ENCODE measurements at regions not wholly inside any gene's neighbourhood (a gene's known extent, or its start where the extent isn't known, plus 50 kb on each side); places are given as distances from the start of the nearest gene placed in this dataset.
A peak's percentile ranks its signal among the peaks of the same experiment; 100 is the strongest.

- TF ChIP-seq, protein P1, sequence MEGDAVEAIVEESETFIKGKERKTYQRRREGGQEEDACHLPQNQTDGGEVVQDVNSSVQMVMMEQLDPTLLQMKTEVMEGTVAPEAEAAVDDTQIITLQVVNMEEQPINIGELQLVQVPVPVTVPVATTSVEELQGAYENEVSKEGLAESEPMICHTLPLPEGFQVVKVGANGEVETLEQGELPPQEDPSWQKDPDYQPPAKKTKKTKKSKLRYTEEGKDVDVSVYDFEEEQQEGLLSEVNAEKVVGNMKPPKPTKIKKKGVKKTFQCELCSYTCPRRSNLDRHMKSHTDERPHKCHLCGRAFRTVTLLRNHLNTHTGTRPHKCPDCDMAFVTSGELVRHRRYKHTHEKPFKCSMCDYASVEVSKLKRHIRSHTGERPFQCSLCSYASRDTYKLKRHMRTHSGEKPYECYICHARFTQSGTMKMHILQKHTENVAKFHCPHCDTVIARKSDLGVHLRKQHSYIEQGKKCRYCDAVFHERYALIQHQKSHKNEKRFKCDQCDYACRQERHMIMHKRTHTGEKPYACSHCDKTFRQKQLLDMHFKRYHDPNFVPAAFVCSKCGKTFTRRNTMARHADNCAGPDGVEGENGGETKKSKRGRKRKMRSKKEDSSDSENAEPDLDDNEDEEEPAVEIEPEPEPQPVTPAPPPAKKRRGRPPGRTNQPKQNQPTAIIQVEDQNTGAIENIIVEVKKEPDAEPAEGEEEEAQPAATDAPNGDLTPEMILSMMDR (IDR thresholded peaks at IDR 0.05), result no peak
- no peak for TF ChIP-seq POLR2A (IDR thresholded peaks at IDR 0.05)
- intact Hi-C loops (cut with DNase I), result no loop called here
- no peaks in the 10 kb centered on the region for H3K9me3 ChIP-seq
- no peak overlapping the region for H3K27ac ChIP-seq
- DNase-seq (no peak), ATAC-seq (no peak)
- H3K4me3 ChIP-seq, result no peak overlapping the region
- H3K27me3 ChIP-seq, result no peaks in the 10 kb centered on the region
- H3K36me3 ChIP-seq, result no peaks in the 10 kb centered on the region
- 95% methylated on average over 2 of the region's 3 CpGs for WGBS (ENCODE audit: insufficient coverage, low coverage, low lambda C conversion rate, missing lambda C conversion rate)
- H3K4me1 ChIP-seq, result peaks cover 0 to 15% (median under 1%) of the 10 kb centered on the region in 4 donors
Measured at GRCh38 chr2:128540670-128541069, 222.0 kb upstream of the HS6ST1 start.

DNA sequence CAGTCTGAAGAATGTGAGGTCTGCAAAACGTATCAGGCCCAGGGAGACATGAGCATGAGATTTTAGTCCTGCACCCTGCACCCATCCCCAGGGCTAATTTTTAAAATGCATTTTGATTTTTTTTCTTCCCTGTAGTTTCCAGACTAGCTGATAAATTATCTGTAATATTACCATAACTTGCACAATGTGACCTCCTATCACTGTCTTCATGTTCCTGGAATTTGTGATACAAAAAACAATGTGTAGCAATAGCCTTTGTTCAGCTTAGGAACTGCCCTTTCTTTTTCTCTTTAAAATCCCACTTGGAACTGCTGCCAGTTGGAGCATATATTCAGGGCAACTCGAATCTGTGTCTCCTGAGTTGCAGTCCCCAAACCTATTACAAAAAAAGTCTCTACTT, 222.8 kb upstream of the HS6ST1 start:
- TF ChIP-seq POLR2A (IDR thresholded peaks at IDR 0.05), result no peak
- TF ChIP-seq, protein P1 (IDR thresholded peaks at IDR 0.05), result no peak
- Histone ChIP-seq H3K27me3 (no peaks in the 10 kb centered on the region), H3K9me3 (no peaks in the 10 kb centered on the region), H3K4me3 (no peak overlapping the region), H3K27ac (no peak overlapping the region), H3K36me3 (no peaks in the 10 kb centered on the region), H3K4me1 (peaks cover 0 to 10% (median 0%) of the 10 kb centered on the region in 4 donors)
- intact Hi-C loops (cut with DNase I), result no loop called here
- ATAC-seq (peak in 3 of 4 donors; percentile 46 to 68 (median 52)), DNase-seq (no peak)
- WGBS (ENCODE audit: insufficient coverage, low coverage, low lambda C conversion rate, missing lambda C conversion rate), result 41% methylated on average over 2 of the region's 2 CpGs

- no peak overlapping the region for H3K27ac ChIP-seq
- no peaks in the 10 kb centered on the region for H3K9me3 ChIP-seq
- ATAC-seq (no peak), DNase-seq (no peak)
- H3K4me1 ChIP-seq, result peaks cover 0 to 10% (median 0%) of the 10 kb centered on the region in 4 donors
- WGBS (ENCODE audit: insufficient coverage, low coverage, low lambda C conversion rate, missing lambda C conversion rate), result 95% methylated on average over 3 of the region's 3 CpGs
- H3K36me3 ChIP-seq, result no peaks in the 10 kb centered on the region
- no peak overlapping the region for H3K4me3 ChIP-seq
- TF ChIP-seq POLR2A (IDR thresholded peaks at IDR 0.05), result no peak
- TF ChIP-seq, protein P1 (IDR thresholded peaks at IDR 0.05), result no peak
- intact Hi-C loops (cut with DNase I), result no loop called here
- no peaks in the 10 kb centered on the region for H3K27me3 ChIP-seq
Measured at GRCh38 chr2:128543036-128543435, 224.4 kb upstream of the HS6ST1 start.

DNA sequence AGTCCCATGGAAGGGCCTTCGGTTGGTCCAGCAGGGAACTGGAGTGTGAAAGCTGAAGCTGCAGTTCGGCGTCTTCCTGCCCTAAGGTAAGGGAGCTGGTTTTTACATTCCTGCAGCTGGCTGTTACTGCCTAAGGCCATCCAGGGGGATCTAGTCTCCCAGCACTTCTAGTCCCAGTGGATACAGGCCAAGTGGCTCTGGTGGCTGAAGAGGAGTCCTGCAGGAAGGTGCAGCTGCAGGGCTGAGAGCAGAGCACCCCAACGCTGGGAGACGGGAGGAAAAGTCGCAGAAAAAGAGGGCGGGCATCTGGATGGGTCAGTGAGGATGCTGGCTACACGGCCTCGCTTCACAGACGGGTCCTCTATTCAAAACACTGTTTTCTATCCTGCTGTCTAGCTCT, 225.0 kb upstream of the HS6ST1 start:
- DNase-seq (no peak), ATAC-seq (peak in 2 of 4 donors; percentile 13 to 24)
- Histone ChIP-seq H3K27ac (no peak overlapping the region), H3K4me3 (no peak overlapping the region), H3K27me3 (no peaks in the 10 kb centered on the region), H3K9me3 (no peaks in the 10 kb centered on the region), H3K4me1 (peaks cover 0 to 10% (median 0%) of the 10 kb centered on the region in 4 donors), H3K36me3 (no peaks in the 10 kb centered on the region)
- intact Hi-C loops (cut with DNase I), result no loop called here
- no peak for TF ChIP-seq POLR2A (IDR thresholded peaks at IDR 0.05)
- TF ChIP-seq, protein P1 (IDR thresholded peaks at IDR 0.05), result no peak
- WGBS (ENCODE audit: insufficient coverage, low coverage, low lambda C conversion rate, missing lambda C conversion rate), result 85% methylated on average over 9 of the region's 10 CpGs

Measured in right lobe of liver (tissue), 6 donors.